HG02943 (cell line): ENCODE measurements at regions not wholly inside any gene's neighbourhood (a gene's known extent, or its start where the extent isn't known, plus 50 kb on each side); places are given as distances from the start of the nearest gene placed in this dataset.
"Not testable (repeated sequence)": the region's sequence is repeated elsewhere in the genome, so short reads cannot be mapped to it uniquely, and the experiment has no call there.

Source experiments
- ATAC-seq: cut with Tn5 transposase; IDR thresholded peaks from one replicate; pipeline ENCODE4 v1.9.1; 2021; ENCODE audit warnings: mild to moderate bottlenecking, low read depth, moderate library complexity; ENCODE audit not compliant: unreplicated experiment

GRCh38 chr9:96069629-96070220 is 194.2 kb downstream of the ERCC6L2 start:
- ATAC-seq = no peak

- ATAC-seq = no peak
Measured at GRCh38 chr9:96068511-96068910, 193.0 kb downstream of the ERCC6L2 start.

- no peak for ATAC-seq
Measured at GRCh38 chr9:96067600-96067999, 192.1 kb downstream of the ERCC6L2 start.

GRCh38 chr9:96067004-96067403 is 191.5 kb downstream of the ERCC6L2 start:
- no peak for ATAC-seq

GRCh38 chr9:96065482-96066251 is 190.2 kb downstream of the ERCC6L2 start:
- no peak for ATAC-seq

GRCh38 chr9:96064826-96065481 is 189.5 kb downstream of the ERCC6L2 start:
- no peak for ATAC-seq

GRCh38 chr9:96062854-96063253 is 187.4 kb downstream of the ERCC6L2 start:
- ATAC-seq = no peak

GRCh38 chr9:96062031-96062430 is 186.5 kb downstream of the ERCC6L2 start:
- ATAC-seq = no peak

- ATAC-seq = no peak
Measured at GRCh38 chr9:96061293-96061987, 185.9 kb downstream of the ERCC6L2 start.

GRCh38 chr9:96058218-96058617 is 182.7 kb downstream of the ERCC6L2 start:
- ATAC-seq = no peak

GRCh38 chr9:96057155-96057554 is 181.7 kb downstream of the ERCC6L2 start:
- no peak for ATAC-seq

GRCh38 chr9:96056226-96056625 is 180.7 kb downstream of the ERCC6L2 start:
- ATAC-seq = no peak

GRCh38 chr9:96054248-96054647 is 178.8 kb downstream of the ERCC6L2 start:
- not testable (repeated sequence) for ATAC-seq

- ATAC-seq = no peak
Measured at GRCh38 chr9:96052686-96053085, 177.2 kb downstream of the ERCC6L2 start.

- no peak for ATAC-seq
Measured at GRCh38 chr9:96051423-96051822, 175.9 kb downstream of the ERCC6L2 start.

- ATAC-seq = no peak
Measured at GRCh38 chr9:96050861-96051155, 175.3 kb downstream of the ERCC6L2 start.

GRCh38 chr9:96050048-96050860 is 174.8 kb downstream of the ERCC6L2 start:
- no peak for ATAC-seq

- ATAC-seq = no peak
Measured at GRCh38 chr9:96048956-96049831, 173.7 kb downstream of the ERCC6L2 start.

- no peak for ATAC-seq
Measured at GRCh38 chr9:96048104-96048955, 172.8 kb downstream of the ERCC6L2 start.
